Astrocyte (in vitro differentiated cells and primary cell): ENCODE measurements at regions not wholly inside any gene's neighbourhood (a gene's known extent, or its start where the extent isn't known, plus 50 kb on each side); places are given as distances from the start of the nearest gene placed in this dataset.

Experiments used
- DNase-seq: peaks from one replicate; pipeline ENCODE4 v3.0.0-alpha.2; 2010; ENCODE audit warnings: low read depth
- FAIRE-seq: peaks from 2 replicates; lab custom pipeline; 2011; peaks lifted over from hg19 to GRCh38; lab: Jason Lieb, UNC
- H2AFZ ChIP-seq: 2 replicates; pipeline ENCODE4 v1.6.0; 2012; ENCODE audit warnings: low read depth, low read length, inconsistent platforms
- H3K27ac ChIP-seq: 2 replicates; pipeline ENCODE4 v1.5.1; 2011; ENCODE audit warnings: low read depth, low read length, inconsistent platforms
- H3K27me3 ChIP-seq: 2 replicates; pipeline ENCODE4 v1.6.0; 2011; ENCODE audit warnings: low read length, inconsistent platforms; ENCODE audit not compliant: insufficient read depth
- H3K36me3 ChIP-seq: 2 replicates; pipeline ENCODE4 v1.5.1; 2011; ENCODE audit warnings: low read length, inconsistent platforms; ENCODE audit not compliant: insufficient read depth
- H3K4me1 ChIP-seq: 2 replicates; pipeline ENCODE4 v1.5.1; 2011; ENCODE audit warnings: low read length, inconsistent platforms; ENCODE audit not compliant: insufficient read depth
- H3K4me2 ChIP-seq: 2 replicates; pipeline ENCODE4 v1.6.0; 2012; ENCODE audit warnings: low read length, inconsistent platforms
- H3K4me3 ChIP-seq: 2 replicates; pipeline ENCODE4 v1.5.1; 2011; ENCODE audit warnings: low read depth, mild to moderate bottlenecking, low read length, inconsistent platforms; ENCODE audit not compliant: insufficient read depth
- H3K79me2 ChIP-seq: 2 replicates; pipeline ENCODE4 v1.6.0; 2012; ENCODE audit warnings: mild to moderate bottlenecking, low read length, inconsistent platforms; ENCODE audit not compliant: insufficient read depth
- H3K9ac ChIP-seq: 2 replicates; pipeline ENCODE4 v1.6.0; 2012; ENCODE audit warnings: mild to moderate bottlenecking, low read length, inconsistent platforms
- H3K9me3 ChIP-seq: 2 replicates; pipeline ENCODE4 v1.5.1; 2012; ENCODE audit warnings: low read depth, mild to moderate bottlenecking, low read length, inconsistent platforms; ENCODE audit not compliant: insufficient read depth
- H4K20me1 ChIP-seq: 2 replicates; pipeline ENCODE4 v1.6.0; 2012; ENCODE audit warnings: low read length, inconsistent platforms; ENCODE audit not compliant: insufficient read depth
- H3K27ac Mint-ChIP-seq: one replicate; pipeline ENCODE4 v1.8.0; 2021; ENCODE audit warnings: mild to moderate bottlenecking, mixed read lengths; ENCODE audit not compliant: unreplicated experiment
- H3K27me3 Mint-ChIP-seq: one replicate; pipeline ENCODE4 v1.8.0; 2021; ENCODE audit warnings: low read depth, mixed read lengths; ENCODE audit not compliant: unreplicated experiment
- H3K36me3 Mint-ChIP-seq: one replicate; pipeline ENCODE4 v1.8.0; 2021; ENCODE audit warnings: low read depth, mixed read lengths; ENCODE audit not compliant: unreplicated experiment
- H3K4me1 Mint-ChIP-seq: one replicate; pipeline ENCODE4 v1.8.0; 2021; ENCODE audit warnings: low read depth, mixed read lengths; ENCODE audit not compliant: unreplicated experiment
- H3K4me3 Mint-ChIP-seq: one replicate; pipeline ENCODE4 v1.8.0; 2021; ENCODE audit warnings: mild to moderate bottlenecking, moderate library complexity, mixed read lengths; ENCODE audit not compliant: unreplicated experiment
- H3K9me3 Mint-ChIP-seq: one replicate; pipeline ENCODE4 v1.8.0; 2021; ENCODE audit warnings: mild to moderate bottlenecking, mixed read lengths; ENCODE audit not compliant: unreplicated experiment
- EZH2 ChIP-seq: IDR thresholded peaks from 2 replicates; pipeline ENCODE4 v1.6.1; 2012; ENCODE audit warnings: mild to moderate bottlenecking, low read length, inconsistent platforms; ENCODE audit not compliant: insufficient read depth
- TF ChIP-seq, protein P1 (sequence below): IDR thresholded peaks from 2 replicates; pipeline ENCODE4 v1.5.1; 2011; ENCODE audit warnings: low read depth, mild to moderate bottlenecking, inconsistent platforms, low read length, moderate library complexity; ENCODE audit not compliant: insufficient read depth

GRCh38 chr2:238697193-238698071 lies 150.5 kb upstream of the TWIST2 start:
- Mint-ChIP-seq H3K36me3 (no peaks in the 10 kb centered on the region), H3K27me3 (peaks cover 30% of the 10 kb centered on the region), H3K4me3 (no peak overlapping the region), H3K27ac (no peak overlapping the region), H3K9me3 (peaks cover 3% of the 10 kb centered on the region), H3K4me1 (peaks cover 2% of the 10 kb centered on the region)
- H3K9me3 ChIP-seq, result no peaks in the 10 kb centered on the region
- H3K79me2 ChIP-seq, result no peaks in the 10 kb centered on the region
- no peak overlapping the region for H3K9ac ChIP-seq
- H3K36me3 ChIP-seq, result no peaks in the 10 kb centered on the region
- H3K4me2 ChIP-seq, result no peak overlapping the region
- TF ChIP-seq, protein P1, sequence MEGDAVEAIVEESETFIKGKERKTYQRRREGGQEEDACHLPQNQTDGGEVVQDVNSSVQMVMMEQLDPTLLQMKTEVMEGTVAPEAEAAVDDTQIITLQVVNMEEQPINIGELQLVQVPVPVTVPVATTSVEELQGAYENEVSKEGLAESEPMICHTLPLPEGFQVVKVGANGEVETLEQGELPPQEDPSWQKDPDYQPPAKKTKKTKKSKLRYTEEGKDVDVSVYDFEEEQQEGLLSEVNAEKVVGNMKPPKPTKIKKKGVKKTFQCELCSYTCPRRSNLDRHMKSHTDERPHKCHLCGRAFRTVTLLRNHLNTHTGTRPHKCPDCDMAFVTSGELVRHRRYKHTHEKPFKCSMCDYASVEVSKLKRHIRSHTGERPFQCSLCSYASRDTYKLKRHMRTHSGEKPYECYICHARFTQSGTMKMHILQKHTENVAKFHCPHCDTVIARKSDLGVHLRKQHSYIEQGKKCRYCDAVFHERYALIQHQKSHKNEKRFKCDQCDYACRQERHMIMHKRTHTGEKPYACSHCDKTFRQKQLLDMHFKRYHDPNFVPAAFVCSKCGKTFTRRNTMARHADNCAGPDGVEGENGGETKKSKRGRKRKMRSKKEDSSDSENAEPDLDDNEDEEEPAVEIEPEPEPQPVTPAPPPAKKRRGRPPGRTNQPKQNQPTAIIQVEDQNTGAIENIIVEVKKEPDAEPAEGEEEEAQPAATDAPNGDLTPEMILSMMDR, result no peak
- TF ChIP-seq EZH2, result no peak
- no peaks in the 10 kb centered on the region for H4K20me1 ChIP-seq
- H3K4me1 ChIP-seq, result no peaks in the 10 kb centered on the region
- no peak overlapping the region for H2AFZ ChIP-seq
- FAIRE-seq (no peak), DNase-seq (no peak)
- H3K27me3 ChIP-seq, result peaks cover 2% of the 10 kb centered on the region
- H3K27ac ChIP-seq, result no peak overlapping the region
- H3K4me3 ChIP-seq, result no peak overlapping the region

- Mint-ChIP-seq H3K9me3 (peaks cover 3% of the 10 kb centered on the region), H3K27me3 (peaks cover 28% of the 10 kb centered on the region), H3K27ac (no peak overlapping the region), H3K36me3 (no peaks in the 10 kb centered on the region), H3K4me3 (no peak overlapping the region), H3K4me1 (peaks cover 2% of the 10 kb centered on the region)
- TF ChIP-seq EZH2, result no peak
- TF ChIP-seq, protein P1, result no peak
- no peak for FAIRE-seq
- Histone ChIP-seq H3K36me3 (no peaks in the 10 kb centered on the region), H3K79me2 (no peaks in the 10 kb centered on the region), H3K9ac (no peak overlapping the region), H3K9me3 (no peaks in the 10 kb centered on the region), H3K4me3 (no peak overlapping the region), H4K20me1 (no peaks in the 10 kb centered on the region), H3K4me1 (no peaks in the 10 kb centered on the region), H3K27ac (no peak overlapping the region), H2AFZ (no peak overlapping the region), H3K4me2 (no peak overlapping the region), H3K27me3 (peaks cover 2% of the 10 kb centered on the region)
- DNase-seq, result no peak
Observed at GRCh38 chr2:238698072-238698352, 149.9 kb upstream of the TWIST2 start.
